Mucosa of rectum (tissue), 2 donors: ENCODE measurements at regions not wholly inside any gene's neighbourhood (a gene's known extent, or its start where the extent isn't known, plus 50 kb on each side); places are given as distances from the start of the nearest gene placed in this dataset.

Experiments used
- H3K27ac ChIP-seq, 2 donors: one replicate each; pipeline ENCODE4 v1.7.0; 2013; ENCODE audit warnings: inconsistent platforms in 2 of 2, low read depth in 2 of 2, low read length in 2 of 2
- H3K27me3 ChIP-seq, 2 donors: one replicate each; pipeline ENCODE4 v1.7.0; 2013; ENCODE audit warnings: low read length in 2 of 2; ENCODE audit not compliant: control insufficient read depth in 2 of 2, insufficient read depth in 2 of 2
- H3K36me3 ChIP-seq, 2 donors: one replicate each; pipeline ENCODE4 v1.7.0; 2013; ENCODE audit warnings: low read length in 2 of 2; ENCODE audit not compliant: control insufficient read depth in 2 of 2, insufficient read depth in 2 of 2
- H3K4me1 ChIP-seq, 2 donors: one replicate each; pipeline ENCODE4 v1.7.0; 2013; ENCODE audit warnings: low read length in 2 of 2, mild to moderate bottlenecking in 1 of 2; ENCODE audit not compliant: control insufficient read depth in 2 of 2, insufficient read depth in 2 of 2
- H3K4me3 ChIP-seq, 2 donors: one replicate each; pipeline ENCODE4 v1.7.0; 2013; ENCODE audit warnings: low read length in 2 of 2
- H3K9ac ChIP-seq, 2 donors: one replicate each; pipeline ENCODE4 v1.7.0; 2013; ENCODE audit warnings: low read length in 2 of 2, low read depth in 1 of 2, mild to moderate bottlenecking in 1 of 2
- H3K9me3 ChIP-seq, 2 donors: one replicate each; pipeline ENCODE4 v1.7.0; 2013; ENCODE audit warnings: low read length in 2 of 2; ENCODE audit not compliant: control insufficient read depth in 2 of 2
- donor health status: healthy.
- donor health status: Normal muscosa, but diverticular disease.

DNA sequence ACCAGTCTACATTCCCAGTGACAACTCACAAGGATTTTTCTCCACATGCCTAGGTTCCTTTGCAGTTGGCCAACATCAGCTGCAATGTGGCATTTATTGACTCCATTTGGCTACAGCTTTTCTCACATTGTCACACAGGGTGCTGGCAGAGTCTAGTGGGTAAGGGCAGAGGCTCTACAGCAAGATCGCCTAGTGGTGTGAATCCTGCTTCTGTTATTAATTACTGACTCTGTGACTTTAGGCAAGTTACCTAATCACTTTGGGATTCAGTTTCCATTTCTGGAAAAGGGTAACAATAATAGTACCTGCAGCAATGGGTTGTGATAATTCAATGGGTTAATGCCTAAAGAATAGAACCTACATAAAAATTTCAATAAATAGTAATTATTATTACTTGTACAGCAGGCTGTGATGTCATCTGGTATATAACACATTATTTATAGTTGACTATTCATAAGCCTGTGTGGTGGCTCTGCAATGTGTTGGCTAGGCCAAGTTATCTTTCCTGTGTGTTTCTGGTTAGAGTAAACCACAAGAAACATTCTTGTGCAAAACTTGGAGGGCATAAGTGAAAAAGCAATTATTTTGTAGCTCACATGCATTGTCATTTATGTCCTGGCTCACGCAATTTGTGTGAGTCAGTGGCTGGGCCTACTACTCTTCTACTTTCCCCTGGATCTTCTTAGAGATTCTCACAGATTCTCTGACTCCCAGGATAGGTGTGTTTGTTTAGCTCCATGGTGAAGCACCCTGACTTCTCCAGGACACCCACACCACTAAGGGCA is 59.5 kb downstream of the PTGS2 start:
- H3K27me3 ChIP-seq, result no peaks in the 10 kb centered on the region
- H3K36me3 ChIP-seq, result no peaks in the 10 kb centered on the region
- no peak overlapping the region for H3K9ac ChIP-seq
- H3K27ac ChIP-seq, result no peak overlapping the region
- H3K9me3 ChIP-seq, result no peaks in the 10 kb centered on the region
- H3K4me3 ChIP-seq, result no peak overlapping the region
- peaks cover 3% of the 10 kb centered on the region in 2 donors for H3K4me1 ChIP-seq

DNA sequence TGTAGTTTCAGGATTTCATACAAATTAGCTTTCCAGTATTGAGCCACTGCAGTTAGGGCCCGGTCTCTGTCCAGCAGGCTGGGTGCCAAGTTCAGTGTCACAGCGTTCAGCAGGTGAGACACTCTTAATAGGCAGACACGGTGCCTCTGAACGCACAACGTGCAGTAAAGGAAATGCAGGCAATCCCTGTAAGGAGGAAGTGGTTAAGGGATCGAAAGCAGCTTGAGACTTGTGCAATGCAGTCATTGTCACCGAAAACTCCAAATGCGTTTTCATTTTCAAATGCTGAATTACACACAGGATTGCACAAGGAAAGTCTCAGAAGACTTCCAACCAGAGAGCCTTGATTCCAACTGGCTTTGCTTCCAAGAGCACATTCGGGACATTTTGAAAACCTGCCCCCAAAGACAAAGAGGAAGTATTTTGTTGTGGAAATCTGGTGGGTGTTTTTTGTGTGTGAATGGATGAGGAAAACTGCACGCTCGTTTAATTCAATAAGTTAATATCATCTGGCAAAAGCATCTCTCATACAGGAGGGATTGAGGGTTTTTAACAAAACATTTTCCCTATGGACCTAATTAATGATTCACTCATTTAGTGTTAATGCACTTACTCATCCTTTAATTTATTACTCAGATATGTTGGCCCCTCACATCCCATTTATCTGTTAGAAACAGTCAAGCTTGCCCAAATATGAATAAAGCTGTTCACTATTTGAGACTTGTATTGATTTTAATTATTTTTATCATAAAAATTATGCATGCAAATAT is 61.6 kb downstream of the PTGS2 start:
- Histone ChIP-seq H3K27ac (no peak overlapping the region), H3K27me3 (no peaks in the 10 kb centered on the region), H3K9ac (peak overlapping the region; percentile 14 to 44), H3K36me3 (no peaks in the 10 kb centered on the region), H3K9me3 (no peaks in the 10 kb centered on the region), H3K4me1 (peaks cover 3% of the 10 kb centered on the region in 2 donors), H3K4me3 (peak overlapping the region; percentile 62 to 81)

DNA sequence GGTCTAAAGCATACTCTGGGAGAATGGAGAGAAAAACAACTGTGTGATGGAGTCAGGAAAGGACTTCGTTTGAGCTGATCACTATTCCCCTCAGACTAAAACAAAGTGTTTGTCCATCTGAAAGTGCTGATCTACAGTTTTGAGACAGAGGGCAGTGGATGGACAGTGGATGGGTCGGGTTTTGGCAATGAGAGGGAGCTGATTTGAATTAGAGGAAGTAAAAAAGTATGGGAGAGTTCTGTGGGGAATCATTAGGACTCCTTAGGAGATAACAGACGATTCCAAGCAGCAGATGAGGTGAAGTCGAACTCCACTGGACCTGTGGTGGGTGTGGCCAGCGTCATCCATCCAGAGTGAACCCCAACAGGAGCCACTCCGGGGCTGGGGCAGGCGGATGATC is 62.3 kb downstream of the PTGS2 start:
- H3K9me3 ChIP-seq, result no peaks in the 10 kb centered on the region
- H3K27me3 ChIP-seq, result no peaks in the 10 kb centered on the region
- peaks cover 3% of the 10 kb centered on the region in 2 donors for H3K4me1 ChIP-seq
- H3K27ac ChIP-seq, result peak overlapping the region in 1 of 2 donors; percentile 5
- peak overlapping the region in 1 of 2 donors; percentile 81 for H3K4me3 ChIP-seq
- no peak overlapping the region for H3K9ac ChIP-seq
- no peaks in the 10 kb centered on the region for H3K36me3 ChIP-seq

DNA sequence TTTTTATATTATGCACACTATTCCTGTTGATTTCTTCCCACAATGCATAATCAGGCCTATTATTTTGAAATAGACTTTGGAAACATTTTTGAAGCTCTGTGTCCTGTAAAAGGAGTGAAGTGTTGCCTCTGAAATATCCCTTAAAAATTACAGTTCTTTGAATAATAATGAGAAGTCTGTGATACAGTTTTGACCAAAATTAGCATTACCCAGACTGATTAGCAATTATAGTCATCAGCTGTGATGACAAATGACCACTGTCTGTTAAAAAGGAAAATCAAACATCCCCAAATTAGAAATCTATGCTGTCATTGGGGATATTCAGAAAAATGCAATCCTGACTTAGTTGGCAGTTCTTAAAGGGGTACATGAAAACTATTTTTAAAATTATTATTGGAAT is 63.7 kb downstream of the PTGS2 start:
- Histone ChIP-seq H3K4me3 (no peak overlapping the region), H3K9me3 (no peaks in the 10 kb centered on the region), H3K27ac (no peak overlapping the region), H3K27me3 (no peaks in the 10 kb centered on the region), H3K36me3 (no peaks in the 10 kb centered on the region), H3K4me1 (peaks cover 3% of the 10 kb centered on the region in 2 donors), H3K9ac (no peak overlapping the region)

DNA sequence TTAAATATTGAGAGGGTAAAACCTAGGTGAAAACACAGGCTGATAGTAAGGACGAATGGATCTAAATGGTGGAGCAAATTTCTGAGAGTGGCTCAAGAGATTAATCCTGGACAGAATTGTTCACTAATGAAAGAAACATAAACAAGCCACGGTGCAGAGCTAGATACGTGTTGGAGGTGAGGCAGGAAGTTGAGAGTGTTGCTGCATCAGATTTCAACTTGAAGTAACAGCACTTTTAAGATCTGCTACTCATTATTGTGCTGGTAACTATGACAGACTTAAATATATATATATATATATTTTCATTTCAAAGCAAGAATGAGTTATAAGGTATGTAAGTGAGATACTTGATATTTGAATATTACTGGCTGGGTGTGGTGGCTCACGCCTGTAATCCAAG is 64.9 kb downstream of the PTGS2 start:
- no peak overlapping the region for H3K9ac ChIP-seq
- H3K4me3 ChIP-seq, result no peak overlapping the region
- no peak overlapping the region for H3K27ac ChIP-seq

DNA sequence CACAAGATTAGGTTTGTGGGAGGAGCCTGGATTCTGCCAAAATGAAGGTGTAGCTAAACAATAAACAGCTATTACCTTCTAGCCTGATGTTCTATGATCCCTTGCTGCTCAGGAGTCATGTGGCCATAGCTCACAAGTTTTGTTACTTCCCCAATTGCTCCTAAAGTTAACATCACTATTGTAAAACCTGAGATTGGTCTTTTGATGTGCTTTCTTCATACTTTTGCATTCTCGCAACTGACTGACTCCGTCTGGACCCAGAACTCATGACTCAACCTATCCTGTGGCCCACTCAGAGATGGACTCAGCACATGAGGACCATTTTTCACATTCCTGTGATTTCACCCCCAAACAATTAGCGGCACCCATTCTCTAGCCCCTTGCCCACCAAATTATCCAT is 69.1 kb downstream of the PTGS2 start:
- H3K4me1 ChIP-seq, result no peaks in the 10 kb centered on the region

More for the DNA sequence above, 64.9 kb downstream of the PTGS2 start:
- Histone ChIP-seq H3K36me3 (no peaks in the 10 kb centered on the region), H3K27me3 (no peaks in the 10 kb centered on the region), H3K9me3 (no peaks in the 10 kb centered on the region), H3K4me1 (peaks cover 3% of the 10 kb centered on the region in 2 donors)

DNA sequence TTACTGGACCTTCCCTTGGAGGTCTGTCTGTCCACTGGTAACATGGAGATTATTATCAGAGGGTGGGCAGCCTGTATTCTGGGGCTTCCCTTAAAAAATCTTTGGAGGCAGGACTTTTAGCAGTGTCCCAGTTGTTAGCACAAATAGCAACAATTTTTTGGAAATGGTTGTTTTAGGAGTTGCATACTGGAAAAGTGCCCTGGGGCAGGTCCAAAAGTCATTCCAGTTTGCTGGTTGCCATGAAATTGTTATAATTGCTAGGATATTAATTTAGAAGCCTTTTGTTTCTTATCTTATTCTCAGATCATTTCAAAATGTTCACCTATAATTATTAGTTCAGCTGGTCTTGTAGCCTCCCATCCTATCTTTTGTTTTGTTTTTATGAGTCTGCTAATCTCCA is 71.0 kb downstream of the PTGS2 start:
- Histone ChIP-seq H3K27ac (no peak overlapping the region), H3K4me1 (no peaks in the 10 kb centered on the region), H3K9me3 (no peaks in the 10 kb centered on the region), H3K36me3 (no peaks in the 10 kb centered on the region), H3K9ac (no peak overlapping the region), H3K4me3 (no peak overlapping the region), H3K27me3 (no peaks in the 10 kb centered on the region)

More for the DNA sequence above, 69.1 kb downstream of the PTGS2 start:
- H3K4me3 ChIP-seq, result no peak overlapping the region
- H3K27ac ChIP-seq, result no peak overlapping the region
- H3K9me3 ChIP-seq, result no peaks in the 10 kb centered on the region
- H3K9ac ChIP-seq, result no peak overlapping the region
- no peaks in the 10 kb centered on the region for H3K36me3 ChIP-seq
- no peaks in the 10 kb centered on the region for H3K27me3 ChIP-seq

DNA sequence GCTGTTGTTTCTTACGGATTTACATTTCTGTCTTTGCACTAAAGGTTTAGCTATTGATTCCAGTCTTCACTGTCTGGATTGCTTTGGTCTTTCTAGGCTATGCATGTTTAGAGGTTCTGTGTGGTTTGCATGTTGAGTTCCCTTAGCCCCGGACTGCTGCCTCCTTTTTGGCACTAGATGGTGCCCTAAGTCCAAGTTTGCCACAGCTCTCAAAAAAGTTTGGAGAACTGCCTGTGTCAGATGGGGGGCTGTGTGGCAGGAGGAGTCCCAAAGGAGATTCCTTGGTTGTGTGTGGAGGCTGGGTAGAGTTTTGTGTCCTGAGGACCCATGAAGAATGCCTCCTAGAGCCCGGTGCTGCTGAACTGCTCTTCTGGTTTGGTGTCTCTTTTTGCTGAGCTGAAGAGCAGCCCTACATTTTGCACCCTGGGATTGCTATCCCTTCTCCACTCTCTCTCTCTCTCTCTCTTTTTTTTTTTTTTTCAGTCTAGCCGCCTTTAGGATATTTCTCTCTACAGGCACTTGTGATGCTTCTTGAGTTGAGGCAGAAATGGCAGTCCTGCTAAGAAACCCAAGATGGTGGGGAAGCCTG is 74.4 kb downstream of the PTGS2 start:
- Histone ChIP-seq H3K27me3 (no peaks in the 10 kb centered on the region), H3K27ac (no peak overlapping the region), H3K36me3 (no peaks in the 10 kb centered on the region)

DNA sequence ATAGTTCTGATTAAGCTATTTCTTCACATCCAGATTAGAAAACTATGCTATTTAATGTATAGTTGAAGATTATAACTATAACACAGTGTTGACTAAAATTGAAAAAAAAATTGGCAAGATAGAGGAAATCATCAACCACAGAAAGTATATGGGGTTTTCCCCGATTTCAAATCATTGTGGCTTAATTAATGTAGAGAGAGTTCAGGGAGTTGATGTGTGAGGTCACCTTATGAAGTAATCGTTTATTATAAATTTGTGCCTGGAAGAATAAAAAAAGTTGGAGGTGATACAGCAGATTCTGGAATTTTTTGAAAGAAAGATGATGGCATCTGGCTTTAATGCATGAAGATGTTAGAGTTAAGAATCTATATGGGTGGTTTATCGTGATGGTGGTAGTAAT is 84.3 kb downstream of the PTGS2 start:
- H3K4me1 ChIP-seq, result no peaks in the 10 kb centered on the region
- no peak overlapping the region for H3K4me3 ChIP-seq
- H3K9ac ChIP-seq, result no peak overlapping the region
- no peaks in the 10 kb centered on the region for H3K36me3 ChIP-seq
- H3K27me3 ChIP-seq, result no peaks in the 10 kb centered on the region
- H3K27ac ChIP-seq, result no peak overlapping the region
- H3K9me3 ChIP-seq, result no peaks in the 10 kb centered on the region

More for the DNA sequence above, 74.4 kb downstream of the PTGS2 start:
- Histone ChIP-seq H3K9me3 (no peaks in the 10 kb centered on the region), H3K4me1 (no peaks in the 10 kb centered on the region), H3K4me3 (no peak overlapping the region), H3K9ac (no peak overlapping the region)
